Stimulated activated memory B cell treated with anti-CD40 and anti-IgM and Interleukin-4, amounts not matched to agents 10 μg/mL and 1 μg/mL and 100 μg/mL, for 72 hours (primary cell): ENCODE measurements at regions not wholly inside any gene's neighbourhood (a gene's known extent, or its start where the extent isn't known, plus 50 kb on each side); places are given as distances from the start of the nearest gene placed in this dataset.
A peak's percentile ranks its signal among the peaks of the same experiment; 100 is the strongest.

Experiments used
- ATAC-seq: fragments of 150-1000 bp; cut with Tn5 transposase; 2 replicates; pipeline ENCODE4 v1.10.0; 2021
- H3K27ac Mint-ChIP-seq: one replicate; pipeline ENCODE4 v1.8.0; 2022; ENCODE audit warnings: mild to moderate bottlenecking, mixed read lengths
- H3K27me3 Mint-ChIP-seq: one replicate; pipeline ENCODE4 v1.8.0; 2022; ENCODE audit warnings: mixed read lengths
- H3K36me3 Mint-ChIP-seq: one replicate; pipeline ENCODE4 v1.8.0; 2022; ENCODE audit warnings: mixed read lengths
- H3K4me1 Mint-ChIP-seq: one replicate; pipeline ENCODE4 v1.8.0; 2022; ENCODE audit warnings: mixed read lengths
- H3K4me3 Mint-ChIP-seq: one replicate; pipeline ENCODE4 v1.8.0; 2022; ENCODE audit warnings: mild to moderate bottlenecking, moderate library complexity, mixed read lengths
- H3K9me3 Mint-ChIP-seq: one replicate; pipeline ENCODE4 v1.8.0; 2022; ENCODE audit warnings: mixed read lengths

- Mint-ChIP-seq H3K4me3 (no peak overlapping the region), H3K4me1 (no peaks in the 10 kb centered on the region)
Measured at GRCh38 chr3:40704224-40704623, 179.5 kb downstream of the ZNF621 start.

GRCh38 chr3:40705663-40706062 is 180.9 kb downstream of the ZNF621 start:
- Mint-ChIP-seq H3K27me3 (no peaks in the 10 kb centered on the region), H3K4me1 (no peaks in the 10 kb centered on the region), H3K9me3 (peaks cover 12% of the 10 kb centered on the region), H3K4me3 (no peak overlapping the region), H3K27ac (no peak overlapping the region), H3K36me3 (peaks cover 12% of the 10 kb centered on the region)
- no peak for ATAC-seq

More at GRCh38 chr3:40704224-40704623, 179.5 kb downstream of the ZNF621 start:
- no peaks in the 10 kb centered on the region for H3K27me3 Mint-ChIP-seq
- no peak for ATAC-seq
- H3K36me3 Mint-ChIP-seq, result peaks cover 12% of the 10 kb centered on the region
- H3K9me3 Mint-ChIP-seq, result peaks cover 16% of the 10 kb centered on the region
- no peak overlapping the region for H3K27ac Mint-ChIP-seq

- Mint-ChIP-seq H3K27me3 (no peaks in the 10 kb centered on the region), H3K4me3 (no peak overlapping the region), H3K36me3 (no peaks in the 10 kb centered on the region), H3K27ac (peak overlapping the region; percentile 63), H3K9me3 (no peaks in the 10 kb centered on the region), H3K4me1 (peaks cover 51% of the 10 kb centered on the region)
- no peak for ATAC-seq
Measured at GRCh38 chr3:40713306-40713705, 188.5 kb downstream of the ZNF621 start.

- ATAC-seq, result peak; percentile 82
- Mint-ChIP-seq H3K9me3 (no peaks in the 10 kb centered on the region), H3K27ac (peak overlapping the region; percentile 63), H3K36me3 (no peaks in the 10 kb centered on the region), H3K4me3 (peak overlapping the region; percentile 49), H3K4me1 (peaks cover 56% of the 10 kb centered on the region), H3K27me3 (no peaks in the 10 kb centered on the region)
Measured at GRCh38 chr3:40713795-40714194, 189.0 kb downstream of the ZNF621 start.

- no peak for ATAC-seq
- Mint-ChIP-seq H3K4me3 (peak overlapping the region; percentile 11), H3K9me3 (no peaks in the 10 kb centered on the region), H3K4me1 (peaks cover 59% of the 10 kb centered on the region), H3K27me3 (no peaks in the 10 kb centered on the region), H3K36me3 (no peaks in the 10 kb centered on the region), H3K27ac (peak overlapping the region; percentile 63)
Measured at GRCh38 chr3:40714771-40715345, 190.1 kb downstream of the ZNF621 start.

- H3K27ac Mint-ChIP-seq, result peak overlapping the region; percentile 63
- no peaks in the 10 kb centered on the region for H3K36me3 Mint-ChIP-seq
- peaks cover 59% of the 10 kb centered on the region for H3K4me1 Mint-ChIP-seq
- H3K9me3 Mint-ChIP-seq, result no peaks in the 10 kb centered on the region
- no peak overlapping the region for H3K4me3 Mint-ChIP-seq
- no peak for ATAC-seq
- H3K27me3 Mint-ChIP-seq, result no peaks in the 10 kb centered on the region
Measured at GRCh38 chr3:40715551-40715950, 190.8 kb downstream of the ZNF621 start.

- H3K4me1 Mint-ChIP-seq, result peaks cover 57% of the 10 kb centered on the region
Measured at GRCh38 chr3:40717471-40717870, 192.7 kb downstream of the ZNF621 start.

GRCh38 chr3:40718209-40718608 is 193.4 kb downstream of the ZNF621 start:
- H3K4me3 Mint-ChIP-seq, result no peak overlapping the region
- no peaks in the 10 kb centered on the region for H3K36me3 Mint-ChIP-seq
- no peaks in the 10 kb centered on the region for H3K27me3 Mint-ChIP-seq
- H3K4me1 Mint-ChIP-seq, result peaks cover 50% of the 10 kb centered on the region
- peak overlapping the region; percentile 63 for H3K27ac Mint-ChIP-seq
- ATAC-seq, result peak; percentile 42
- H3K9me3 Mint-ChIP-seq, result no peaks in the 10 kb centered on the region

More at GRCh38 chr3:40717471-40717870, 192.7 kb downstream of the ZNF621 start:
- no peaks in the 10 kb centered on the region for H3K9me3 Mint-ChIP-seq
- H3K4me3 Mint-ChIP-seq, result no peak overlapping the region
- H3K36me3 Mint-ChIP-seq, result no peaks in the 10 kb centered on the region
- H3K27ac Mint-ChIP-seq, result peak overlapping the region; percentile 63
- ATAC-seq, result no peak
- no peaks in the 10 kb centered on the region for H3K27me3 Mint-ChIP-seq

- ATAC-seq, result peak; percentile 79
- Mint-ChIP-seq H3K4me1 (peaks cover 45% of the 10 kb centered on the region), H3K36me3 (no peaks in the 10 kb centered on the region), H3K9me3 (no peaks in the 10 kb centered on the region), H3K4me3 (no peak overlapping the region), H3K27me3 (no peaks in the 10 kb centered on the region), H3K27ac (peak overlapping the region; percentile 63)
Measured at GRCh38 chr3:40718681-40719080, 193.9 kb downstream of the ZNF621 start.

GRCh38 chr3:40719660-40720287 is 195.0 kb downstream of the ZNF621 start:
- Mint-ChIP-seq H3K4me1 (peaks cover 34% of the 10 kb centered on the region), H3K4me3 (no peak overlapping the region), H3K27ac (peak overlapping the region; percentile 13), H3K36me3 (no peaks in the 10 kb centered on the region), H3K9me3 (no peaks in the 10 kb centered on the region), H3K27me3 (no peaks in the 10 kb centered on the region)
- ATAC-seq, result no peak

GRCh38 chr3:40720341-40720740 is 195.6 kb downstream of the ZNF621 start:
- H3K4me1 Mint-ChIP-seq, result peaks cover 29% of the 10 kb centered on the region
- no peaks in the 10 kb centered on the region for H3K27me3 Mint-ChIP-seq
- peak overlapping the region; percentile 13 for H3K27ac Mint-ChIP-seq
- no peaks in the 10 kb centered on the region for H3K36me3 Mint-ChIP-seq
- H3K4me3 Mint-ChIP-seq, result no peak overlapping the region
- H3K9me3 Mint-ChIP-seq, result no peaks in the 10 kb centered on the region
- no peak for ATAC-seq

GRCh38 chr3:40720863-40721262 is 196.1 kb downstream of the ZNF621 start:
- H3K4me3 Mint-ChIP-seq, result no peak overlapping the region
- H3K36me3 Mint-ChIP-seq, result no peaks in the 10 kb centered on the region
- no peaks in the 10 kb centered on the region for H3K27me3 Mint-ChIP-seq
- H3K4me1 Mint-ChIP-seq, result peaks cover 23% of the 10 kb centered on the region
- H3K27ac Mint-ChIP-seq, result peak overlapping the region; percentile 13
- H3K9me3 Mint-ChIP-seq, result no peaks in the 10 kb centered on the region
- no peak for ATAC-seq

- Mint-ChIP-seq H3K4me1 (peaks cover 10% of the 10 kb centered on the region), H3K27ac (no peak overlapping the region), H3K4me3 (no peak overlapping the region), H3K9me3 (no peaks in the 10 kb centered on the region), H3K36me3 (no peaks in the 10 kb centered on the region), H3K27me3 (no peaks in the 10 kb centered on the region)
- ATAC-seq, result no peak
Measured at GRCh38 chr3:40723083-40723660, 198.4 kb downstream of the ZNF621 start.

- no peak overlapping the region for H3K4me3 Mint-ChIP-seq
Measured at GRCh38 chr3:40725031-40725430, 200.3 kb downstream of the ZNF621 start.

GRCh38 chr3:40731445-40731844 is 206.7 kb downstream of the ZNF621 start:
- Mint-ChIP-seq H3K9me3 (peaks cover 27% of the 10 kb centered on the region), H3K27me3 (no peaks in the 10 kb centered on the region), H3K27ac (no peak overlapping the region), H3K4me1 (no peaks in the 10 kb centered on the region), H3K36me3 (peaks cover 43% of the 10 kb centered on the region), H3K4me3 (no peak overlapping the region)
- no peak for ATAC-seq

More at GRCh38 chr3:40725031-40725430, 200.3 kb downstream of the ZNF621 start:
- no peak for ATAC-seq
- H3K27me3 Mint-ChIP-seq, result no peaks in the 10 kb centered on the region
- H3K27ac Mint-ChIP-seq, result no peak overlapping the region
- H3K9me3 Mint-ChIP-seq, result peaks cover 10% of the 10 kb centered on the region
- no peaks in the 10 kb centered on the region for H3K4me1 Mint-ChIP-seq
- H3K36me3 Mint-ChIP-seq, result peaks cover 14% of the 10 kb centered on the region

- Mint-ChIP-seq H3K4me3 (no peak overlapping the region), H3K27ac (no peak overlapping the region), H3K4me1 (peaks cover 5% of the 10 kb centered on the region), H3K9me3 (peaks cover 9% of the 10 kb centered on the region), H3K36me3 (peaks cover 11% of the 10 kb centered on the region), H3K27me3 (no peaks in the 10 kb centered on the region)
- ATAC-seq, result no peak
Measured at GRCh38 chr3:40736943-40737342, 212.2 kb downstream of the ZNF621 start.
